ENCODE measurements at regions not wholly inside any gene's neighbourhood (a gene's known extent, or its start where the extent isn't known, plus 50 kb on each side); places are given as distances from the start of the nearest gene placed in this dataset.

GRCh38 chr6:11343963-11344723 is 111.7 kb upstream of the NEDD9 start:
- ATAC-seq (ENCODE audit: low FRiP score) (peak; percentile 60), DNase-seq (ENCODE audit: low spot score) (no peak)
- TF ChIP-seq CTCF (IDR thresholded peaks at IDR 0.05): no peak

GRCh38 chr6:11341867-11342266 is 109.4 kb upstream of the NEDD9 start:
- peak; percentile 38 for ATAC-seq (ENCODE audit: low FRiP score)
- no peak for DNase-seq (ENCODE audit: low spot score)
- no peak for TF ChIP-seq CTCF (IDR thresholded peaks at IDR 0.05)

- ATAC-seq (ENCODE audit: low FRiP score): no peak
- TF ChIP-seq CTCF (IDR thresholded peaks at IDR 0.05): no peak
- no peak for DNase-seq (ENCODE audit: low spot score)
Observed at GRCh38 chr6:11341303-11341702, 108.8 kb upstream of the NEDD9 start.

DNA sequence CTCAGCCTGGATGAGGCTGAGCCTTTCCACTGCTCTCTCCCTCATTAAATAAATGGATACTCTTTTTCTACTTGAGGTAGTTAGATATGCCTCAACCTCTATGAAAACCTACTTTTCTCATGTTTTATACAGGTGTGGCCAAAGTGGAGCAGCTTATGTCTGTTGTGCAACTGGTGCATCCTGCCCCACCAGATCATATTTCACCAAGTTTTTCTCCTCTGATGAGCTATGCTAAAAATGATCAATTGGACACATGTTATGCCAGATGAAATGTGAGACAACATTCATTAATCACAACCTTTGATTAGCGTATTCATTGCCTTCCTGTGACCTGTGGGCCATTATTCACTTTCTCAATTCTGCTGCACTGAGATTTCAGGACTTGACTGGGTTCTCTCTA is 106.9 kb upstream of the NEDD9 start:
- ATAC-seq (ENCODE audit: low FRiP score) (no peak), DNase-seq (ENCODE audit: low spot score) (no peak)
- TF ChIP-seq CTCF (IDR thresholded peaks at IDR 0.05): no peak

DNA sequence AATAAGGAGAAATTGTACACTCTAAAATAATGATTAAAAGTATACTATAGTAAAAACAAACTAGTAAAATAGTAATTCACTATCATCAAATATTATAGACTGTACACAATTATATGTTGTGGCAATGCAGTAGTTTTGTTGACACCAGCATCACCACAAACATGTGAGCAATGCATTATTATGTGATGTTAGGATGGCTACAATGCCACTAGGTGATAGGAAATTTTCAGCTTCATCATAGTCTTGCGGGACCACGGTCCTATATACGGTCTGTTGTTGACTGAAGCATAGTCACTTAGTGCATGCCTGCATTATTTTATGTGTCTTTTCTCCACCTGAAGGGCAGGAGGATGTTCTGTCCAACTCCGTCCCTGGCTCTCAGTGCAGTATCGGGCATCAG is 104.8 kb upstream of the NEDD9 start:
- no peak for DNase-seq (ENCODE audit: low spot score)
- TF ChIP-seq CTCF (IDR thresholded peaks at IDR 0.05): no peak
- no peak for ATAC-seq (ENCODE audit: low FRiP score)

- ATAC-seq (ENCODE audit: low FRiP score): no peak
- DNase-seq (ENCODE audit: low spot score): no peak
- no peak for TF ChIP-seq CTCF (IDR thresholded peaks at IDR 0.05)
Observed at GRCh38 chr6:11335826-11336225, 103.4 kb upstream of the NEDD9 start.

GRCh38 chr6:11333132-11333849 is 100.8 kb upstream of the NEDD9 start:
- no peak for TF ChIP-seq CTCF (IDR thresholded peaks at IDR 0.05)
- DNase-seq (ENCODE audit: low spot score): no peak
- no peak for ATAC-seq (ENCODE audit: low FRiP score)

Measured in omental fat pad (tissue), 3 donors.